ENCODE measurements at regions not wholly inside any gene's neighbourhood (a gene's known extent, or its start where the extent isn't known, plus 50 kb on each side); places are given as distances from the start of the nearest gene placed in this dataset.

DNA sequence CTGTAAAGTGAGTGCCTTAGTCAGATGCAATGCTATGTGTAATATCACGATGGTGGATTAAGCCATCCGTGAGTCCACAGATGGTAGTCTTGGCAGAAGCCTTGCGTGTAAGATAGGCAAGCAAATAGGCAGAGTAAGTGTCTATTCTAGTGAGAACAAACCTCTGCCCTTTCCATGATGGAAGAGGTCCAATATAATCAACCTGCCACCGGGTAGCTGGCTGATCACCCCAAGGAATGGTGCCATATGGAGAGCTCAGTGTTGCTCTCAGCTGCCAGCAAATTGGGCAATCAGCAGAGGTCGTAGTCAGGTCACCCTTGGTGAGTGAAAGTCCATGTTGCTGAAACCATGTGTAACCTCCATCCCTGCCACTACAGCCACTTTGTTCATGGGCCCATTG lies 371.2 kb upstream of the LRFN5 start:
- no peak for DNase-seq (ENCODE audit: low read depth, low spot score)
- Histone ChIP-seq H3K27me3 (ENCODE audit: insufficient read depth, low read length) (no peaks in the 10 kb centered on the region), H3K4me3 (replicated peaks in 1 of 2; ENCODE audit: low read depth in 1 of 2, low read length in 2 of 2) (no peak overlapping the region), H3K79me2 (ENCODE audit: insufficient read depth, low read length) (no peaks in the 10 kb centered on the region), H2AFZ (ENCODE audit: low read depth, low read length, poor library complexity, severe bottlenecking) (no peak overlapping the region), H3K36me3 (ENCODE audit: control insufficient read depth in 1 of 2, insufficient read depth in 2 of 2, low read length in 2 of 2) (no peaks in the 10 kb centered on the region), H4K20me1 (ENCODE audit: insufficient read depth) (no peaks in the 10 kb centered on the region), H3K9ac (ENCODE audit: low read length) (no peak overlapping the region), H3K4me2 (ENCODE audit: low read length) (no peak overlapping the region), H3K9me3 (ENCODE audit: control insufficient read depth in 1 of 2, insufficient read depth in 1 of 2, low read depth in 1 of 2, low read length in 2 of 2) (no peaks in the 10 kb centered on the region), H3K27ac (ENCODE audit: low read depth, low read length) (no peak overlapping the region), H3K9me2 (ENCODE audit: insufficient read depth) (no peaks in the 10 kb centered on the region), H3K4me1 (ENCODE audit: control insufficient read depth in 1 of 2, insufficient read depth in 2 of 2, low read length in 2 of 2) (no peaks in the 10 kb centered on the region)
- ChIA-PET CTCF (no interaction called here), POLR2A (no interaction called here), RAD21 (ENCODE audit: low non-redundant PET in 1 of 2, low total read pairs in 2 of 2, uncharacterized antibody in 2 of 2, unreplicated experiment in 2 of 2) (no interaction called here)
- intact Hi-C loops (cut with micrococcal nuclease): no loop called here
- TF ChIP-seq EGR1 (IDR thresholded peaks at IDR 0.05; ENCODE audit: low read depth) (no peak), SP1 (IDR thresholded peaks at IDR 0.05; ENCODE audit: low read depth) (no peak), ELF1 (IDR thresholded peaks at IDR 0.05; ENCODE audit: borderline replicate concordance, low read depth) (no peak), RAD21 (IDR thresholded peaks at IDR 0.05; ENCODE audit: low read depth) (no peak), POLR2A (IDR thresholded peaks at IDR 0.05; ENCODE audit: borderline replicate concordance, extremely low read depth, insufficient read depth, insufficient read length) (no peak), TCF7L2 (IDR thresholded peaks at IDR 0.05; ENCODE audit: borderline replicate concordance, extremely low read depth, insufficient read depth, insufficient read length) (no peak), FOSL1 (IDR thresholded peaks at IDR 0.05; ENCODE audit: low read depth) (no peak), EZH2 (IDR thresholded peaks at IDR 0.05) (no peak), EZH2phosphoT487 (IDR thresholded peaks at IDR 0.05; ENCODE audit: borderline replicate concordance) (no peak), JUND (IDR thresholded peaks at IDR 0.05) (no peak), SRF (IDR thresholded peaks at IDR 0.05; ENCODE audit: low read depth) (no peak), POLR2AphosphoS5 (IDR thresholded peaks at IDR 0.05; ENCODE audit: low read depth, low read length) (no peak), SIN3A (IDR thresholded peaks at IDR 0.05; ENCODE audit: low read depth) (no peak)
- TF ChIP-seq, protein P1, sequence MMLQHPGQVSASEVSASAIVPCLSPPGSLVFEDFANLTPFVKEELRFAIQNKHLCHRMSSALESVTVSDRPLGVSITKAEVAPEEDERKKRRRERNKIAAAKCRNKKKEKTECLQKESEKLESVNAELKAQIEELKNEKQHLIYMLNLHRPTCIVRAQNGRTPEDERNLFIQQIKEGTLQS (IDR thresholded peaks at IDR 0.05): no peak
- BruUV-seq (replicated peaks): no TSS peak
- ATAC-seq: no peak

DNA sequence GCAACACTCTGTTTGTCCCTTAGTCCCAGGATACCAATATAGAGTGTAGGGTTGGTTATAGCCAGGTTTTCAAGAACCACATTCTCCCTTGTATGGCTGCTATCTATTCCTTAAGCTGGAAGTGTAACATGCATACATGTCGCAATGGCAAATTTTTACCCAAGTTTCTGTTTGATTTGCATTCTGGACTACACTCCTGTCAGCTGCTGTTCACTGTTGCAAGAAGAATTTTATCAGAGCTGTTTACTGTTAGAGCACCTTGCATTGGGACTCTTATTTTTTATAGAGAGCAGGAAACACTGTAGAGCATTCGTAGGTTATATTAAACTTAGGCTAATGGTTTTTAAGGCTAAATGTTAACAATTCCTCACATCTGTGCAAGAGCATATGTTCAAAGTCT lies 376.0 kb upstream of the LRFN5 start:
- Histone ChIP-seq H3K4me2 (ENCODE audit: low read length) (no peak overlapping the region), H3K4me3 (replicated peaks in 1 of 2; ENCODE audit: low read depth in 1 of 2, low read length in 2 of 2) (no peak overlapping the region), H3K27ac (ENCODE audit: low read depth, low read length) (no peak overlapping the region), H3K79me2 (ENCODE audit: insufficient read depth, low read length) (no peaks in the 10 kb centered on the region), H4K20me1 (ENCODE audit: insufficient read depth) (no peaks in the 10 kb centered on the region), H3K36me3 (ENCODE audit: control insufficient read depth in 1 of 2, insufficient read depth in 2 of 2, low read length in 2 of 2) (no peaks in the 10 kb centered on the region), H3K4me1 (ENCODE audit: control insufficient read depth in 1 of 2, insufficient read depth in 2 of 2, low read length in 2 of 2) (no peaks in the 10 kb centered on the region), H3K27me3 (ENCODE audit: insufficient read depth, low read length) (no peaks in the 10 kb centered on the region), H3K9me2 (ENCODE audit: insufficient read depth) (no peaks in the 10 kb centered on the region), H2AFZ (ENCODE audit: low read depth, low read length, poor library complexity, severe bottlenecking) (no peak overlapping the region), H3K9me3 (ENCODE audit: control insufficient read depth in 1 of 2, insufficient read depth in 1 of 2, low read depth in 1 of 2, low read length in 2 of 2) (no peaks in the 10 kb centered on the region; a peak in 1 of 4 replicates), H3K9ac (ENCODE audit: low read length) (no peak overlapping the region)
- ChIA-PET POLR2A (no interaction called here), CTCF (no interaction called here), RAD21 (ENCODE audit: low non-redundant PET in 1 of 2, low total read pairs in 2 of 2, uncharacterized antibody in 2 of 2, unreplicated experiment in 2 of 2) (no interaction called here)
- DNase-seq (ENCODE audit: low read depth, low spot score): no peak
- no peak for ATAC-seq
- intact Hi-C loops (cut with micrococcal nuclease): no loop called here
- no TSS peak for BruUV-seq (replicated peaks)
- no peak for TF ChIP-seq ZNF274 (IDR thresholded peaks at IDR 0.05; ENCODE audit: low read depth, low read length)
- no peak for TF ChIP-seq SP1 (IDR thresholded peaks at IDR 0.05; ENCODE audit: low read depth)
- TF ChIP-seq POLR2AphosphoS5 (IDR thresholded peaks at IDR 0.05; ENCODE audit: low read depth, low read length): no peak
- TF ChIP-seq RAD21 (IDR thresholded peaks at IDR 0.05; ENCODE audit: low read depth): no peak
- TF ChIP-seq, protein P2, sequence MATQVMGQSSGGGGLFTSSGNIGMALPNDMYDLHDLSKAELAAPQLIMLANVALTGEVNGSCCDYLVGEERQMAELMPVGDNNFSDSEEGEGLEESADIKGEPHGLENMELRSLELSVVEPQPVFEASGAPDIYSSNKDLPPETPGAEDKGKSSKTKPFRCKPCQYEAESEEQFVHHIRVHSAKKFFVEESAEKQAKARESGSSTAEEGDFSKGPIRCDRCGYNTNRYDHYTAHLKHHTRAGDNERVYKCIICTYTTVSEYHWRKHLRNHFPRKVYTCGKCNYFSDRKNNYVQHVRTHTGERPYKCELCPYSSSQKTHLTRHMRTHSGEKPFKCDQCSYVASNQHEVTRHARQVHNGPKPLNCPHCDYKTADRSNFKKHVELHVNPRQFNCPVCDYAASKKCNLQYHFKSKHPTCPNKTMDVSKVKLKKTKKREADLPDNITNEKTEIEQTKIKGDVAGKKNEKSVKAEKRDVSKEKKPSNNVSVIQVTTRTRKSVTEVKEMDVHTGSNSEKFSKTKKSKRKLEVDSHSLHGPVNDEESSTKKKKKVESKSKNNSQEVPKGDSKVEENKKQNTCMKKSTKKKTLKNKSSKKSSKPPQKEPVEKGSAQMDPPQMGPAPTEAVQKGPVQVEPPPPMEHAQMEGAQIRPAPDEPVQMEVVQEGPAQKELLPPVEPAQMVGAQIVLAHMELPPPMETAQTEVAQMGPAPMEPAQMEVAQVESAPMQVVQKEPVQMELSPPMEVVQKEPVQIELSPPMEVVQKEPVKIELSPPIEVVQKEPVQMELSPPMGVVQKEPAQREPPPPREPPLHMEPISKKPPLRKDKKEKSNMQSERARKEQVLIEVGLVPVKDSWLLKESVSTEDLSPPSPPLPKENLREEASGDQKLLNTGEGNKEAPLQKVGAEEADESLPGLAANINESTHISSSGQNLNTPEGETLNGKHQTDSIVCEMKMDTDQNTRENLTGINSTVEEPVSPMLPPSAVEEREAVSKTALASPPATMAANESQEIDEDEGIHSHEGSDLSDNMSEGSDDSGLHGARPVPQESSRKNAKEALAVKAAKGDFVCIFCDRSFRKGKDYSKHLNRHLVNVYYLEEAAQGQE (IDR thresholded peaks at IDR 0.05; ENCODE audit: low read depth): no peak
- no peak for TF ChIP-seq EZH2phosphoT487 (IDR thresholded peaks at IDR 0.05; ENCODE audit: borderline replicate concordance)
- TF ChIP-seq, protein P3, sequence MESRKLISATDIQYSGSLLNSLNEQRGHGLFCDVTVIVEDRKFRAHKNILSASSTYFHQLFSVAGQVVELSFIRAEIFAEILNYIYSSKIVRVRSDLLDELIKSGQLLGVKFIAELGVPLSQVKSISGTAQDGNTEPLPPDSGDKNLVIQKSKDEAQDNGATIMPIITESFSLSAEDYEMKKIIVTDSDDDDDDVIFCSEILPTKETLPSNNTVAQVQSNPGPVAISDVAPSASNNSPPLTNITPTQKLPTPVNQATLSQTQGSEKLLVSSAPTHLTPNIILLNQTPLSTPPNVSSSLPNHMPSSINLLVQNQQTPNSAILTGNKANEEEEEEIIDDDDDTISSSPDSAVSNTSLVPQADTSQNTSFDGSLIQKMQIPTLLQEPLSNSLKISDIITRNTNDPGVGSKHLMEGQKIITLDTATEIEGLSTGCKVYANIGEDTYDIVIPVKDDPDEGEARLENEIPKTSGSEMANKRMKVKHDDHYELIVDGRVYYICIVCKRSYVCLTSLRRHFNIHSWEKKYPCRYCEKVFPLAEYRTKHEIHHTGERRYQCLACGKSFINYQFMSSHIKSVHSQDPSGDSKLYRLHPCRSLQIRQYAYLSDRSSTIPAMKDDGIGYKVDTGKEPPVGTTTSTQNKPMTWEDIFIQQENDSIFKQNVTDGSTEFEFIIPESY (IDR thresholded peaks at IDR 0.05; ENCODE audit: extremely low read depth, insufficient replicate concordance, low read length): no peak
